GM23338 (cell line): ENCODE measurements at regions not wholly inside any gene's neighbourhood (a gene's known extent, or its start where the extent isn't known, plus 50 kb on each side); places are given as distances from the start of the nearest gene placed in this dataset.

Experiments
- ATAC-seq: fragments of 200-7000 bp; cut with Tn5 transposase; 3 replicates; pipeline ENCODE4 v1.9.1; 2020
- DNase-seq: peaks from one replicate; pipeline ENCODE4 v3.0.0-alpha.2; 2015; ENCODE audit warnings: low spot score
- H2AFZ ChIP-seq: fragments of 200-600 bp; sonication (generic); 2 replicates; pipeline ENCODE4 v1.8.0; 2016; ENCODE audit warnings: antibody characterized with exemption, mild to moderate bottlenecking, moderate library complexity
- H3F3A ChIP-seq: fragments of 200-600 bp; sonication (generic); replicated peaks from 2 replicates; pipeline ENCODE4 v1.8.0; 2017; ENCODE audit warnings: antibody characterized with exemption, mixed run types, low read depth
- H3K27ac ChIP-seq: fragments of 200-600 bp; sonication (generic); 2 replicates; pipeline ENCODE4 v1.6.1; 2016; ENCODE audit warnings: low read depth
- H3K27me3 ChIP-seq: fragments of 200-600 bp; sonication (generic); 2 replicates; pipeline ENCODE4 v1.8.0; 2016; ENCODE audit warnings: mild to moderate bottlenecking, mixed run types, moderate library complexity; ENCODE audit not compliant: insufficient read depth
- H3K36me3 ChIP-seq: fragments of 200-600 bp; sonication (generic); 2 replicates; pipeline ENCODE4 v1.8.0; 2016; ENCODE audit warnings: mild to moderate bottlenecking; ENCODE audit not compliant: insufficient read depth
- H3K4me1 ChIP-seq: fragments of 200-600 bp; sonication (generic); 2 replicates; pipeline ENCODE4 v1.8.0; 2016; ENCODE audit warnings: mild to moderate bottlenecking, moderate library complexity; ENCODE audit not compliant: insufficient read depth
- H3K4me2 ChIP-seq: fragments of 200-600 bp; sonication (generic); 2 replicates; pipeline ENCODE4 v1.7.1; 2017; ENCODE audit warnings: mixed run types
- H3K4me3 ChIP-seq: fragments of 200-600 bp; sonication (generic); 2 replicates; pipeline ENCODE4 v1.6.1; 2016; ENCODE audit warnings: mixed run types
- H3K79me2 ChIP-seq: fragments of 200-600 bp; sonication (generic); replicated peaks from 2 replicates; pipeline ENCODE4 v1.8.0; 2017; ENCODE audit warnings: mild to moderate bottlenecking; ENCODE audit not compliant: insufficient read depth
- H3K9me2 ChIP-seq: fragments of 200-600 bp; sonication (generic); 2 replicates; pipeline ENCODE4 v1.8.0; 2017; ENCODE audit not compliant: insufficient read depth
- H4K20me1 ChIP-seq: fragments of 200-600 bp; sonication (generic); replicated peaks from 2 replicates; pipeline ENCODE4 v1.8.0; 2017; ENCODE audit warnings: mild to moderate bottlenecking; ENCODE audit not compliant: insufficient read depth
- H3K27ac Mint-ChIP-seq: 2 replicates; pipeline ENCODE4 v1.8.0; 2020; ENCODE audit warnings: inconsistent platforms, mild to moderate bottlenecking, moderate library complexity, mixed read lengths
- H3K27me3 Mint-ChIP-seq: 3 replicates; pipeline ENCODE4 v1.8.0; 2022; ENCODE audit warnings: low read depth, mild to moderate bottlenecking, moderate library complexity, mixed read lengths, inconsistent platforms; ENCODE audit not compliant: insufficient read depth, poor library complexity
- H3K36me3 Mint-ChIP-seq: 3 replicates; pipeline ENCODE4 v1.8.0; 2021; ENCODE audit warnings: low read depth, mild to moderate bottlenecking, inconsistent platforms, moderate library complexity, mixed read lengths
- H3K4me1 Mint-ChIP-seq: 3 replicates; pipeline ENCODE4 v1.8.0; 2020; ENCODE audit warnings: mild to moderate bottlenecking, inconsistent platforms, mixed read lengths
- H3K4me3 Mint-ChIP-seq: 3 replicates; pipeline ENCODE4 v1.8.0; 2021; ENCODE audit warnings: moderate library complexity, mild to moderate bottlenecking, inconsistent platforms, mixed read lengths
- H3K9me3 Mint-ChIP-seq: 3 replicates; pipeline ENCODE4 v1.8.0; 2020; ENCODE audit warnings: moderate library complexity, mild to moderate bottlenecking, inconsistent platforms, mixed read lengths
- EZH2phosphoT487 ChIP-seq: fragments of 200-600 bp; sonication (generic); IDR thresholded peaks from one replicate; pipeline ENCODE4 v1.8.1; 2018; ENCODE audit warnings: antibody characterized with exemption; ENCODE audit not compliant: unreplicated experiment
- JUNB ChIP-seq: IDR thresholded peaks from one replicate; pipeline ENCODE4 v1.6.1; 2016; ENCODE audit warnings: antibody characterized with exemption; ENCODE audit not compliant: unreplicated experiment
- NANOG ChIP-seq: IDR thresholded peaks from 2 replicates; pipeline ENCODE4 v1.6.1; 2016; ENCODE audit warnings: antibody characterized with exemption, borderline replicate concordance
- ZNF331 ChIP-seq: fragments of 250-450 bp; sonication (Bioruptor Pico); IDR thresholded peaks from 2 replicates; pipeline ENCODE4 v1.5.0; 2020; ENCODE audit warnings: low read depth, mild to moderate bottlenecking, moderate library complexity
- TF ChIP-seq, protein P1 (sequence below): fragments of 250-450 bp; sonication (Bioruptor Pico); IDR thresholded peaks from 2 replicates; pipeline ENCODE4 v1.5.0; 2020; ENCODE audit warnings: mild to moderate bottlenecking, moderate library complexity
- TF ChIP-seq, protein P2 (sequence below): IDR thresholded peaks from 2 replicates; pipeline ENCODE4 v1.6.1; 2016; ENCODE audit warnings: antibody characterized with exemption

DNA sequence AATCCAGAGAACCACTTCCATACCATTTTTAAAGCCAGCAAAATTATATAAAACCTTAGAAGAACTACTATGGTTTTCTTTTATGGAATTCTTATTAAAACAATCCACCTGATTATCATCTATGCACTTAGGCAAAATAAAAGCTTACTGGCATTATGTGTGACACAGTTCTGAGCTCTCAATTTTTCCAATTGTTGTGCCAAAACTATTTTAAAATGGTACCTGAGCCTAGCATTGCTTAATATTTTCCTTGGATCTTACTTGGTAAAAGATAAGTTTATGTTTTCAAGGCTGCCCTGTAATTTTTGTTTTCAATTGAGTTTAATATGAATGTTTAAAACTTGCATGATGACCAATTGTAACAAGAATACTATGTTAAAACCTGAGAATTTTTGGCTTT, 201.3 kb downstream of the MAD2L1 start (continued):
- TF ChIP-seq, protein P1, sequence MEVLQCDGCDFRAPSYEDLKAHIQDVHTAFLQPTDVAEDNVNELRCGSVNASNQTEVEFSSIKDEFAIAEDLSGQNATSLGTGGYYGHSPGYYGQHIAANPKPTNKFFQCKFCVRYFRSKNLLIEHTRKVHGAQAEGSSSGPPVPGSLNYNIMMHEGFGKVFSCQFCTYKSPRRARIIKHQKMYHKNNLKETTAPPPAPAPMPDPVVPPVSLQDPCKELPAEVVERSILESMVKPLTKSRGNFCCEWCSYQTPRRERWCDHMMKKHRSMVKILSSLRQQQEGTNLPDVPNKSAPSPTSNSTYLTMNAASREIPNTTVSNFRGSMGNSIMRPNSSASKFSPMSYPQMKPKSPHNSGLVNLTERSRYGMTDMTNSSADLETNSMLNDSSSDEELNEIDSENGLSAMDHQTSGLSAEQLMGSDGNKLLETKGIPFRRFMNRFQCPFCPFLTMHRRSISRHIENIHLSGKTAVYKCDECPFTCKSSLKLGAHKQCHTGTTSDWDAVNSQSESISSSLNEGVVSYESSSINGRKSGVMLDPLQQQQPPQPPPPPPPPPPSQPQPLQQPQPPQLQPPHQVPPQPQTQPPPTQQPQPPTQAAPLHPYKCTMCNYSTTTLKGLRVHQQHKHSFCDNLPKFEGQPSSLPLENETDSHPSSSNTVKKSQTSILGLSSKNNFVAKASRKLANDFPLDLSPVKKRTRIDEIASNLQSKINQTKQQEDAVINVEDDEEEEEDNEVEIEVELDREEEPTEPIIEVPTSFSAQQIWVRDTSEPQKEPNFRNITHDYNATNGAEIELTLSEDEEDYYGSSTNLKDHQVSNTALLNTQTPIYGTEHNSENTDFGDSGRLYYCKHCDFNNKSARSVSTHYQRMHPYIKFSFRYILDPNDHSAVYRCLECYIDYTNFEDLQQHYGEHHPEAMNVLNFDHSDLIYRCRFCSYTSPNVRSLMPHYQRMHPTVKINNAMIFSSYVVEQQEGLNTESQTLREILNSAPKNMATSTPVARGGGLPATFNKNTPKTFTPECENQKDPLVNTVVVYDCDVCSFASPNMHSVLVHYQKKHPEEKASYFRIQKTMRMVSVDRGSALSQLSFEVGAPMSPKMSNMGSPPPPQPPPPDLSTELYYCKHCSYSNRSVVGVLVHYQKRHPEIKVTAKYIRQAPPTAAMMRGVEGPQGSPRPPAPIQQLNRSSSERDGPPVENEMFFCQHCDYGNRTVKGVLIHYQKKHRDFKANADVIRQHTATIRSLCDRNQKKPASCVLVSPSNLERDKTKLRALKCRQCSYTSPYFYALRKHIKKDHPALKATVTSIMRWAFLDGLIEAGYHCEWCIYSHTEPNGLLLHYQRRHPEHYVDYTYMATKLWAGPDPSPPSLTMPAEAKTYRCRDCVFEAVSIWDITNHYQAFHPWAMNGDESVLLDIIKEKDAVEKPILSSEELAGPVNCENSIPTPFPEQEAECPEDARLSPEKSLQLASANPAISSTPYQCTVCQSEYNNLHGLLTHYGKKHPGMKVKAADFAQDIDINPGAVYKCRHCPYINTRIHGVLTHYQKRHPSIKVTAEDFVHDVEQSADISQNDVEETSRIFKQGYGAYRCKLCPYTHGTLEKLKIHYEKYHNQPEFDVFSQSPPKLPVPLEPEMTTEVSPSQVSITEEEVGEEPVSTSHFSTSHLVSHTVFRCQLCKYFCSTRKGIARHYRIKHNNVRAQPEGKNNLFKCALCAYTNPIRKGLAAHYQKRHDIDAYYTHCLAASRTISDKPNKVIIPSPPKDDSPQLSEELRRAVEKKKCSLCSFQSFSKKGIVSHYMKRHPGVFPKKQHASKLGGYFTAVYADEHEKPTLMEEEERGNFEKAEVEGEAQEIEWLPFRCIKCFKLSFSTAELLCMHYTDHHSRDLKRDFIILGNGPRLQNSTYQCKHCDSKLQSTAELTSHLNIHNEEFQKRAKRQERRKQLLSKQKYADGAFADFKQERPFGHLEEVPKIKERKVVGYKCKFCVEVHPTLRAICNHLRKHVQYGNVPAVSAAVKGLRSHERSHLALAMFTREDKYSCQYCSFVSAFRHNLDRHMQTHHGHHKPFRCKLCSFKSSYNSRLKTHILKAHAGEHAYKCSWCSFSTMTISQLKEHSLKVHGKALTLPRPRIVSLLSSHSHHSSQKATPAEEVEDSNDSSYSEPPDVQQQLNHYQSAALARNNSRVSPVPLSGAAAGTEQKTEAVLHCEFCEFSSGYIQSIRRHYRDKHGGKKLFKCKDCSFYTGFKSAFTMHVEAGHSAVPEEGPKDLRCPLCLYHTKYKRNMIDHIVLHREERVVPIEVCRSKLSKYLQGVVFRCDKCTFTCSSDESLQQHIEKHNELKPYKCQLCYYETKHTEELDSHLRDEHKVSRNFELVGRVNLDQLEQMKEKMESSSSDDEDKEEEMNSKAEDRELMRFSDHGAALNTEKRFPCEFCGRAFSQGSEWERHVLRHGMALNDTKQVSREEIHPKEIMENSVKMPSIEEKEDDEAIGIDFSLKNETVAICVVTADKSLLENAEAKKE (CRISPR knock-in tag) = no peak
- TF ChIP-seq JUNB = no peak
- TF ChIP-seq, protein P2, sequence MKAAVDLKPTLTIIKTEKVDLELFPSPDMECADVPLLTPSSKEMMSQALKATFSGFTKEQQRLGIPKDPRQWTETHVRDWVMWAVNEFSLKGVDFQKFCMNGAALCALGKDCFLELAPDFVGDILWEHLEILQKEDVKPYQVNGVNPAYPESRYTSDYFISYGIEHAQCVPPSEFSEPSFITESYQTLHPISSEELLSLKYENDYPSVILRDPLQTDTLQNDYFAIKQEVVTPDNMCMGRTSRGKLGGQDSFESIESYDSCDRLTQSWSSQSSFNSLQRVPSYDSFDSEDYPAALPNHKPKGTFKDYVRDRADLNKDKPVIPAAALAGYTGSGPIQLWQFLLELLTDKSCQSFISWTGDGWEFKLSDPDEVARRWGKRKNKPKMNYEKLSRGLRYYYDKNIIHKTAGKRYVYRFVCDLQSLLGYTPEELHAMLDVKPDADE = no peak
- TF ChIP-seq EZH2phosphoT487 = no peak

GRCh38 chr4:119861731-119862130, 204.9 kb downstream of the MAD2L1 start:
- Histone ChIP-seq H3K79me2 (no peaks in the 10 kb centered on the region), H3K4me3 (no peak overlapping the region), H2AFZ (no peak overlapping the region), H3K4me2 (no peak overlapping the region), H3K27me3 (no peaks in the 10 kb centered on the region), H3K4me1 (peaks cover 16% of the 10 kb centered on the region), H3F3A (no peaks in the 10 kb centered on the region), H3K36me3 (no peaks in the 10 kb centered on the region), H3K9me2 (no peaks in the 10 kb centered on the region), H3K27ac (no peak overlapping the region), H4K20me1 (no peaks in the 10 kb centered on the region)
- Mint-ChIP-seq H3K27ac (no peak overlapping the region), H3K36me3 (no peaks in the 10 kb centered on the region), H3K27me3 (no peaks in the 10 kb centered on the region), H3K9me3 (no peaks in the 10 kb centered on the region), H3K4me1 (peaks cover 14% of the 10 kb centered on the region), H3K4me3 (no peak overlapping the region)
- DNase-seq = no peak
- TF ChIP-seq NANOG = no peak
- TF ChIP-seq ZNF331 (CRISPR knock-in tag) = no peak
- no peak for TF ChIP-seq JUNB
- ATAC-seq = no peak
